ENCODE measurements at regions not wholly inside any gene's neighbourhood (a gene's known extent, or its start where the extent isn't known, plus 50 kb on each side); places are given as distances from the start of the nearest gene placed in this dataset.

DNA sequence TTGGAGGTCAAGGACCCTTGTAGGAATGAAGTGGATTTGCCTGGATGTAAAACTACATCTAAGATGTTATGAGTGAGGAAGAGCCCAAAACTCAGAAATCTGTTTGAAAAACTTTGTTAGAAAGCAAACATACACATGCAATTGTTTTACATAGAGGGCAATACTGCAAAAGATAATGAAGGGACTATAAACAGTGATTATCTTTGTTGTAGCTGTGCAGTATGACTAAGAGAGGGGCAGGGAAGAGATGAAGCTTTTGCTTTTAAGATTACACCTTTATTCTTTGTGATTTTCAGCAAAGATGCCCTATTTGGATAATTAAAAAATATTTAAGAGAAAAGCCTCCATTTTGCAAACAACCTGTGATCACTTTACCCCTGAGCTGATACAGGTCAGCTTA is 839.9 kb upstream of the RBFOX1 start:
- H3K36me3 Mint-ChIP-seq (ENCODE audit: low read depth), result no peaks in the 10 kb centered on the region
- H3K27ac Mint-ChIP-seq, result no peak overlapping the region
- Histone ChIP-seq H3K27me3 (ENCODE audit: insufficient read depth) (no peaks in the 10 kb centered on the region), H3K27ac (ENCODE audit: low read depth) (no peak overlapping the region), H4K20me1 (replicated peaks; ENCODE audit: insufficient read depth) (no peaks in the 10 kb centered on the region), H3K4me2 (no peak overlapping the region), H3F3A (replicated peaks; ENCODE audit: low read depth) (no peaks in the 10 kb centered on the region), H3K79me2 (replicated peaks; ENCODE audit: insufficient read depth) (no peaks in the 10 kb centered on the region), H2AFZ (no peak overlapping the region), H3K4me3 (no peak overlapping the region), H3K9me2 (ENCODE audit: insufficient read depth) (no peaks in the 10 kb centered on the region), H3K36me3 (ENCODE audit: insufficient read depth) (no peaks in the 10 kb centered on the region), H3K4me1 (ENCODE audit: insufficient read depth) (no peaks in the 10 kb centered on the region)
- peaks cover 10% of the 10 kb centered on the region for H3K4me1 Mint-ChIP-seq
- DNase-seq (ENCODE audit: low spot score), result no peak
- TF ChIP-seq, protein P1, sequence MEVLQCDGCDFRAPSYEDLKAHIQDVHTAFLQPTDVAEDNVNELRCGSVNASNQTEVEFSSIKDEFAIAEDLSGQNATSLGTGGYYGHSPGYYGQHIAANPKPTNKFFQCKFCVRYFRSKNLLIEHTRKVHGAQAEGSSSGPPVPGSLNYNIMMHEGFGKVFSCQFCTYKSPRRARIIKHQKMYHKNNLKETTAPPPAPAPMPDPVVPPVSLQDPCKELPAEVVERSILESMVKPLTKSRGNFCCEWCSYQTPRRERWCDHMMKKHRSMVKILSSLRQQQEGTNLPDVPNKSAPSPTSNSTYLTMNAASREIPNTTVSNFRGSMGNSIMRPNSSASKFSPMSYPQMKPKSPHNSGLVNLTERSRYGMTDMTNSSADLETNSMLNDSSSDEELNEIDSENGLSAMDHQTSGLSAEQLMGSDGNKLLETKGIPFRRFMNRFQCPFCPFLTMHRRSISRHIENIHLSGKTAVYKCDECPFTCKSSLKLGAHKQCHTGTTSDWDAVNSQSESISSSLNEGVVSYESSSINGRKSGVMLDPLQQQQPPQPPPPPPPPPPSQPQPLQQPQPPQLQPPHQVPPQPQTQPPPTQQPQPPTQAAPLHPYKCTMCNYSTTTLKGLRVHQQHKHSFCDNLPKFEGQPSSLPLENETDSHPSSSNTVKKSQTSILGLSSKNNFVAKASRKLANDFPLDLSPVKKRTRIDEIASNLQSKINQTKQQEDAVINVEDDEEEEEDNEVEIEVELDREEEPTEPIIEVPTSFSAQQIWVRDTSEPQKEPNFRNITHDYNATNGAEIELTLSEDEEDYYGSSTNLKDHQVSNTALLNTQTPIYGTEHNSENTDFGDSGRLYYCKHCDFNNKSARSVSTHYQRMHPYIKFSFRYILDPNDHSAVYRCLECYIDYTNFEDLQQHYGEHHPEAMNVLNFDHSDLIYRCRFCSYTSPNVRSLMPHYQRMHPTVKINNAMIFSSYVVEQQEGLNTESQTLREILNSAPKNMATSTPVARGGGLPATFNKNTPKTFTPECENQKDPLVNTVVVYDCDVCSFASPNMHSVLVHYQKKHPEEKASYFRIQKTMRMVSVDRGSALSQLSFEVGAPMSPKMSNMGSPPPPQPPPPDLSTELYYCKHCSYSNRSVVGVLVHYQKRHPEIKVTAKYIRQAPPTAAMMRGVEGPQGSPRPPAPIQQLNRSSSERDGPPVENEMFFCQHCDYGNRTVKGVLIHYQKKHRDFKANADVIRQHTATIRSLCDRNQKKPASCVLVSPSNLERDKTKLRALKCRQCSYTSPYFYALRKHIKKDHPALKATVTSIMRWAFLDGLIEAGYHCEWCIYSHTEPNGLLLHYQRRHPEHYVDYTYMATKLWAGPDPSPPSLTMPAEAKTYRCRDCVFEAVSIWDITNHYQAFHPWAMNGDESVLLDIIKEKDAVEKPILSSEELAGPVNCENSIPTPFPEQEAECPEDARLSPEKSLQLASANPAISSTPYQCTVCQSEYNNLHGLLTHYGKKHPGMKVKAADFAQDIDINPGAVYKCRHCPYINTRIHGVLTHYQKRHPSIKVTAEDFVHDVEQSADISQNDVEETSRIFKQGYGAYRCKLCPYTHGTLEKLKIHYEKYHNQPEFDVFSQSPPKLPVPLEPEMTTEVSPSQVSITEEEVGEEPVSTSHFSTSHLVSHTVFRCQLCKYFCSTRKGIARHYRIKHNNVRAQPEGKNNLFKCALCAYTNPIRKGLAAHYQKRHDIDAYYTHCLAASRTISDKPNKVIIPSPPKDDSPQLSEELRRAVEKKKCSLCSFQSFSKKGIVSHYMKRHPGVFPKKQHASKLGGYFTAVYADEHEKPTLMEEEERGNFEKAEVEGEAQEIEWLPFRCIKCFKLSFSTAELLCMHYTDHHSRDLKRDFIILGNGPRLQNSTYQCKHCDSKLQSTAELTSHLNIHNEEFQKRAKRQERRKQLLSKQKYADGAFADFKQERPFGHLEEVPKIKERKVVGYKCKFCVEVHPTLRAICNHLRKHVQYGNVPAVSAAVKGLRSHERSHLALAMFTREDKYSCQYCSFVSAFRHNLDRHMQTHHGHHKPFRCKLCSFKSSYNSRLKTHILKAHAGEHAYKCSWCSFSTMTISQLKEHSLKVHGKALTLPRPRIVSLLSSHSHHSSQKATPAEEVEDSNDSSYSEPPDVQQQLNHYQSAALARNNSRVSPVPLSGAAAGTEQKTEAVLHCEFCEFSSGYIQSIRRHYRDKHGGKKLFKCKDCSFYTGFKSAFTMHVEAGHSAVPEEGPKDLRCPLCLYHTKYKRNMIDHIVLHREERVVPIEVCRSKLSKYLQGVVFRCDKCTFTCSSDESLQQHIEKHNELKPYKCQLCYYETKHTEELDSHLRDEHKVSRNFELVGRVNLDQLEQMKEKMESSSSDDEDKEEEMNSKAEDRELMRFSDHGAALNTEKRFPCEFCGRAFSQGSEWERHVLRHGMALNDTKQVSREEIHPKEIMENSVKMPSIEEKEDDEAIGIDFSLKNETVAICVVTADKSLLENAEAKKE (CRISPR knock-in tag; IDR thresholded peaks at IDR 0.05), result no peak
- TF ChIP-seq, protein P2, sequence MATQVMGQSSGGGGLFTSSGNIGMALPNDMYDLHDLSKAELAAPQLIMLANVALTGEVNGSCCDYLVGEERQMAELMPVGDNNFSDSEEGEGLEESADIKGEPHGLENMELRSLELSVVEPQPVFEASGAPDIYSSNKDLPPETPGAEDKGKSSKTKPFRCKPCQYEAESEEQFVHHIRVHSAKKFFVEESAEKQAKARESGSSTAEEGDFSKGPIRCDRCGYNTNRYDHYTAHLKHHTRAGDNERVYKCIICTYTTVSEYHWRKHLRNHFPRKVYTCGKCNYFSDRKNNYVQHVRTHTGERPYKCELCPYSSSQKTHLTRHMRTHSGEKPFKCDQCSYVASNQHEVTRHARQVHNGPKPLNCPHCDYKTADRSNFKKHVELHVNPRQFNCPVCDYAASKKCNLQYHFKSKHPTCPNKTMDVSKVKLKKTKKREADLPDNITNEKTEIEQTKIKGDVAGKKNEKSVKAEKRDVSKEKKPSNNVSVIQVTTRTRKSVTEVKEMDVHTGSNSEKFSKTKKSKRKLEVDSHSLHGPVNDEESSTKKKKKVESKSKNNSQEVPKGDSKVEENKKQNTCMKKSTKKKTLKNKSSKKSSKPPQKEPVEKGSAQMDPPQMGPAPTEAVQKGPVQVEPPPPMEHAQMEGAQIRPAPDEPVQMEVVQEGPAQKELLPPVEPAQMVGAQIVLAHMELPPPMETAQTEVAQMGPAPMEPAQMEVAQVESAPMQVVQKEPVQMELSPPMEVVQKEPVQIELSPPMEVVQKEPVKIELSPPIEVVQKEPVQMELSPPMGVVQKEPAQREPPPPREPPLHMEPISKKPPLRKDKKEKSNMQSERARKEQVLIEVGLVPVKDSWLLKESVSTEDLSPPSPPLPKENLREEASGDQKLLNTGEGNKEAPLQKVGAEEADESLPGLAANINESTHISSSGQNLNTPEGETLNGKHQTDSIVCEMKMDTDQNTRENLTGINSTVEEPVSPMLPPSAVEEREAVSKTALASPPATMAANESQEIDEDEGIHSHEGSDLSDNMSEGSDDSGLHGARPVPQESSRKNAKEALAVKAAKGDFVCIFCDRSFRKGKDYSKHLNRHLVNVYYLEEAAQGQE (IDR thresholded peaks at IDR 0.05; ENCODE audit: unreplicated experiment), result no peak
- no peak for TF ChIP-seq CTCF (conservative IDR thresholded peaks at IDR 0.05; ENCODE audit: low read depth in 2 of 2)
- TF ChIP-seq EZH2phosphoT487 (IDR thresholded peaks at IDR 0.05; ENCODE audit: unreplicated experiment), result no peak
- no peak for TF ChIP-seq STAT1 (IDR thresholded peaks at IDR 0.05; ENCODE audit: unreplicated experiment)
- TF ChIP-seq JUNB (IDR thresholded peaks at IDR 0.05; ENCODE audit: unreplicated experiment), result no peak
- TF ChIP-seq EZH2 (IDR thresholded peaks at IDR 0.05; ENCODE audit: low read depth, unreplicated experiment), result no peak
- no peak for TF ChIP-seq ZNF114 (CRISPR knock-in tag; IDR thresholded peaks at IDR 0.05)
- no peak for TF ChIP-seq CREB1 (CRISPR knock-in tag; IDR thresholded peaks at IDR 0.05; ENCODE audit: low read depth)
- TF ChIP-seq POLR2AphosphoS5 (IDR thresholded peaks at IDR 0.05; ENCODE audit: low read depth), result no peak
- TF ChIP-seq, protein P3, sequence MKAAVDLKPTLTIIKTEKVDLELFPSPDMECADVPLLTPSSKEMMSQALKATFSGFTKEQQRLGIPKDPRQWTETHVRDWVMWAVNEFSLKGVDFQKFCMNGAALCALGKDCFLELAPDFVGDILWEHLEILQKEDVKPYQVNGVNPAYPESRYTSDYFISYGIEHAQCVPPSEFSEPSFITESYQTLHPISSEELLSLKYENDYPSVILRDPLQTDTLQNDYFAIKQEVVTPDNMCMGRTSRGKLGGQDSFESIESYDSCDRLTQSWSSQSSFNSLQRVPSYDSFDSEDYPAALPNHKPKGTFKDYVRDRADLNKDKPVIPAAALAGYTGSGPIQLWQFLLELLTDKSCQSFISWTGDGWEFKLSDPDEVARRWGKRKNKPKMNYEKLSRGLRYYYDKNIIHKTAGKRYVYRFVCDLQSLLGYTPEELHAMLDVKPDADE (IDR thresholded peaks at IDR 0.05), result no peak
- no peak for ATAC-seq
- no peaks in the 10 kb centered on the region for H3K27me3 Mint-ChIP-seq (ENCODE audit: insufficient read depth, low read depth, poor library complexity)
- no peak overlapping the region for H3K4me3 Mint-ChIP-seq
- H3K9me3 Mint-ChIP-seq, result no peaks in the 10 kb centered on the region
